ENCODE measurements at regions not wholly inside any gene's neighbourhood (a gene's known extent, or its start where the extent isn't known, plus 50 kb on each side); places are given as distances from the start of the nearest gene placed in this dataset.

GRCh38 chr1:106659490-106660244 lies 396.8 kb upstream of the PRMT6 start:
- TF ChIP-seq CTCF (IDR thresholded peaks at IDR 0.05) (no peak), POLR2A (IDR thresholded peaks at IDR 0.05) (no peak)
